CD4-positive, alpha-beta T cell treated with Interleukin-1 beta for 1 hour (primary cell): ENCODE measurements at regions not wholly inside any gene's neighbourhood (a gene's known extent, or its start where the extent isn't known, plus 50 kb on each side); places are given as distances from the start of the nearest gene placed in this dataset.
"Not testable (repeated sequence)": the region's sequence is repeated elsewhere in the genome, so short reads cannot be mapped to it uniquely, and the experiment has no call there.

ENCODE experiments used
- DNase-seq, 2 donors: peaks; one replicate each; pipeline ENCODE4 v3.0.0-alpha.2; 2020 to 2022

DNA sequence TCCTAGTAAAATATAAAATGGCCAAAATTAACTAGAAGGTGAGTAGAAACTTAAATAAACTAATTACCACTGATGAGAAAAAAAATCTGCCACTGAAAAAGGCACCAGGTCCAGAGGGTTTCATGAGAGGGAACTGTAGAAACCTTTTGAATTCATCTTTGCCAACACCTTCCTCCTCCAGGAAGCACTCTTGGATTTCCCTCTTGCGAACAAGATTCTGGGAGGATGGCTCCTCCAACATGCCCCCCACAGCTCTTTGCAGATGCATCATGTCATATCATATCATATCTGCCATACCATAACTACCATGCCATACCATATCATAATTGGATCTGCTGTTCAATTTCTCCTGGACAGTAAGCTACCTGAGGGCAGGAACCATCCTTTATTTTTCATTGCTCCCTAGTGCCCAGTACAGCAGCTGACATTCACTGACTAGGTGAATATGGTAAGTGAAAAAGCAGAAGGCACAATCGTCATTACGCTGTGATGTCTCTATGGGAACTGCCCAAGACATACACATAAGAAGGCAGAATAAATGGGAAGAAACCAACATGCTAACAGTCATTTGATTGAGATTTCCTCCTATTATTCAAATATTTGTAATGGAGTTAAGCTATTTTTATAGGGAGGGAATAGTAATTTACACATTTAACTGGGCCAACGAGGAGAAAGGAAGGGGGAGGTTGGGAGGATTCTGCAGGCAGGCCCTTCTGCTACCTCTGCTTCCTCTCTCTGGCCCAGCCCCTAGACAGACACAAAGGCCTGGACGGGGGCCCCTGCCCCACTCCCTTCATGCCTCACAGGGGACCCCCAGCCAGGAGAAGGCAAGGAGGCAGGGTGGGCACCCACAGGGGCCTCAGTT, 110.1 kb upstream of the SMURF2 start:
- DNase-seq, result no peak

DNA sequence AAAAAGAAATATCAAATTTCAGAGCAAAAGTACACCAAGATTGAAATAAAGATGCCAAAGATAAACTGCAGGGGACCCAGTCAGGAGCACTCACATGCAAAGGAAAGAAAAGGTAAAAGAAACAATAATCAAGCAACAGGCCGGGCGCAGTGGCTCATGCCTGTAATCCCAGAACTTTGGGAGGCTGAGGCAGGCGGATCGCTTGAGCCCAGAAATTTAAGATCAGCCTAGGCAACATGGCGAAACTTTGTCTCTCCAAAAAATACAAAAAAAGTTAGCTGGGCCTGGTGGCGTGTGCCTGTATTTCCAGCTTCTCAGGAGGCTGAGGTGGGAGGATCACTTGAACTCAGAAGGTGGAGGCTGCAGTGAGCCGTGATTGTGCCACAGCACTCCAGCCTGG, 107.6 kb upstream of the SMURF2 start:
- DNase-seq, result no peak

DNA sequence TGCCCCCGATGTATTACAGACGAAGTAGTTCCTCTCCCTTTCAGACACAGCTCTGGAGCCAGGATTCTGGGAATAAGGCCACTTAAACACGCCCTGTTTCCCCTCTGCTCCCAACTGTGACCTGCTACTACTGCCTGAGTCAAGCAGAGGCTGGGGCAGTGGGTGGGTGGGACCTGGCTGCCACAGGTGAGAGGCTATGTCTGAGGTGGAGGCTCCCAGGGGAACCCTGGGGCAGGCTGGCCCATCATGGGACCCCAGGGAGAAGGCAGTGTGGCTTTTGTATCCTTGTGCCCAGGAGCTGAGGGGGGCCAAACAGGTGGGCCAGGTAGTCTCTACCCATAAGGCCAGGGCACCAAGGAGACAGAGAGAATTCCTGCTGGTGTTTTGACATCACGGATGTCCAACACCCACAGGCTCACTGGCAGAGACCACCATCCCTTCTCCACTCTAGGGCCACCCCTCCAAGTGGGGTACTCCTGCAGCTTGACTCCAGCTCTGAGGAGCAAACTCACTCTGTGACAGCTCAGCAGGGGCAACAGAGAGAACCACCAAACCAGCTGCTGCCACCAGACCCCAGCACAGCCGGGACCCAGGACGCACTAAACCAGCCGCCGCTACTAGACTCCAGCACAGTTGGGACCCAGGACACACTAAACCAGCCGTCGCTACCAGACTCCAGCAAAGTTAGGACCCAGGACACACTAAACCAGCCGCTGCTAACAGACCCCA, 105.3 kb upstream of the SMURF2 start:
- no peak for DNase-seq

DNA sequence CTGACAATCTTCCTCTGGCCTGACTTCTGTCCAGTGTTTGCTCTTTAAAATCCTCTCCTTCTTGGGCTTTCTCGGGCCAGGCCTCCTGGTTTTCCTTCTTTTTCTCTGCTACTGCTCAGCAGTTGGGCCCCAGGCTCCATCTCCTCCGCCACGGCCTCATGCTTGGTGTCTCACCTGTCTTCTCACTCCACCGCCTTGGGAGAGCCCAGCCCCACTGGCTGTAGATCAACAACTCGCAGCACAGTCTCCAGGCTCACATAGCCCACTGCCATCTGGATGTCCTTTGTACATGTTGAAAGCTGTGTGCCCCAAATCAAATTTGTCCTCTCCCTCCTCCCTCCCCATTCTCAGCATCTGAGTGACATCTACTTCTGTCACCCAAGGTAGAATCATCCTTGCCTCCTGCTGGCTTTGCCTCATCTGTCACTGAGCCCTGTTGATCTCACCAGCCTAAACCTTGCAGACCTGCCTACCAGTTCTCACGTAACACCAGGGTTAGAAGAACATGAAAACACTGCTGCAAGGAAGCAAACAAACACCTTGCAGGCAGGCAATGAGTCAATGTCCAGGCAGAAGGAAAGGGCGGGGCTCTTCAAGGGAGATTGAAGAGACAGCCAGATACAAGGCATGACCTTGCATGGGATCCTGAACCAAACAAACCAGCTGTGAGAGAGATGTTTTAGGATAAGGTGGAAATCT, 103.2 kb upstream of the SMURF2 start:
- DNase-seq, result no peak

DNA sequence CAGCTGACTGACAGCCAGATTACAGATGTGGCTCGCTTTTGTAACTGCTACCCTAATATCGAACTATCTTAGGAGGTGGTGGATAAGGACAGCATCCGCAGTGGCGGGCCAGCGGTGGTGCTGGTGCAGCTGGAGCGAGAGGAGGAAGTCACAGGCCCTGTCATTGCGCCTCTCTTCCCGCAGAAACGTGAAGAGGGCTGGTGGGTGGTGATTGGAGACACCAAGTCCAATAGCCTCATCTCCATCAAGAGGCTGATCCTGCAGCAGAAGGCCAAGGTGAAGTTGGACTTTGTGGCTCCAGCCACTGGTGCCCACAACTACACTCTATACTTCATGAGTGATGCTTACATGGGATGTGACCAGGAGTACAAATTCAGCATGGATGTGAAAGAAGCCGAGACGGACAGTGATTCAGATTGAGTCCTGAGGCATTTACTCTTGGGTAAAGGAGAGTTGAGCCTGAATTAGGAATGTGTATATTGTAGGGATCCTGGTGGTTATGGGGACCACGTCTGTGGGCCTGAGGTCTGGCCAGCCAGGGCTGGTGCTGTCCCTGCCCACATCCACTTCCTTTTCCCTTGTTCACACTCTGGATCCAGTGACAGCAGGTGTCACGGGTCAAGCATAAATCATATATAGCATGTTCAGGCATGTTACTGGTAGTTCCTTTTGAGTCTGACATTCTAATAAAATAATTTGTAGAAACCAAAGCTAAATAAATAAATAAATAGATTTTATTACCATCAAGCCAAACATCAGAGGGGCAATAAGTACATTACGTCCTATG, 89.0 kb upstream of the SMURF2 start:
- DNase-seq, result no peak

DNA sequence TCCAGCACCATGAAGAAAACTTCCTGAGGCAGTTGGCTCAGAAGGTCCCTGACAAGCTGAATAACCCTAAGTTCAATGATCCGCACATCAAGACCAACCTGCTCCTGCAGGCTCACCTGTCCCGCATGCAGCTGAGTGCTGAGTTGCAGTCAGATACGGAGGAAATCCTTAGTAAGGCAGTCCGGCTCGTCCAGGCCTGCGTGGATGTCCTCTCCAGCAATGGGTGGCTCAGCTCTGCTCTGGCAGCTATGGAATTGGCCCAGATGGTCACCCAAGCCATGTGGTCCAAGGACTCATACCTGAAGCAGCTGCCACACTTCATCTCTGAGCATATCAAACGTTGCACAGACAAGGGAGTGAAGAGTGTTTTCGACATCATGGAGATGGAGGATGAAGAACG, 88.4 kb upstream of the SMURF2 start:
- no peak for DNase-seq

DNA sequence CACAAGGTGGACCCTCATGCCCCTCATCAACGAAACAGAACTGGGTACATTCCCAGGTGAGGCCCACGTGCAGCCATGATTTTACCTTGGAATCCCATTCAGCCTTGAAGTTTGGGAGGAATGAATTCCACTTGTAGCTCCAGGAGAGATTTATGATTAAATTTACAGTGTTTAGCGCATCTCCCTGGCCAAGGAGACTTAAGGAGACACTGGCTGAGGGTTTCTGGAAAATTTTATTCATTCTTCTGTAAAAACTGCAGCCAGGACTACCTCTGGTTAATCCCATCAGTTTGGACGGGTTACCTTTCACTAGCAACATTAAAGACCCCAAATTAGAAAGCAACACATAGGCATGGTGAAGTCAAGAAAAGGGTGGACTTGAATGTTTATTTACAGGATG, 87.2 kb upstream of the SMURF2 start:
- no peak for DNase-seq

DNA sequence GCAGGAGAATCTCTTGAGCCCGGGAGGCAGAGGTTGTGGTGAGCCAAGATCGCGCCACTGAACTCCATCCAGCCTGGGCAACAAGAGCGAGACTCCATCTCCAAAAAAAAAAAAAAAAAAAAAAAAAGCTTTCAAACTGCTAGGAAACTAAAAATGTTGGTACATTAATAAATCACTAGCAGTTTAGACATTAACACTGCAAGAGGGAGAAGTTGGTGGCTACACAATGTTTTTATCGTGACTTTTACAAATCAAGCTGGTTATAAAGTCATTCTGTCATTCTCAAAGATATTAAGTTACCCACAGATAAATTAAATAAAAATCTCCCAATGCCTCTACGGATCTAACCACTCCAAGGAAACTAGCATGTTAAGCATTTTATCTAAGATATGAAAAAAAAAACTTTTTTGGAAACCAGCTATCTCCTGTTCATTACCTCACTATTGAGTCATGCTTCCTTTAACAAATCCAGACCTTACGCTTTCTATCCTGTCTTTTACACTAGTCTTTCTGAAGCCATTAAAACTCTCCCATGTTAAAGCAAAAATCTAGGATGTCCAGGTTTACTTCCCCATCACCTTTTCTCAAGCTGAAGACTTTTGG, 85.9 kb upstream of the SMURF2 start:
- no peak for DNase-seq

DNA sequence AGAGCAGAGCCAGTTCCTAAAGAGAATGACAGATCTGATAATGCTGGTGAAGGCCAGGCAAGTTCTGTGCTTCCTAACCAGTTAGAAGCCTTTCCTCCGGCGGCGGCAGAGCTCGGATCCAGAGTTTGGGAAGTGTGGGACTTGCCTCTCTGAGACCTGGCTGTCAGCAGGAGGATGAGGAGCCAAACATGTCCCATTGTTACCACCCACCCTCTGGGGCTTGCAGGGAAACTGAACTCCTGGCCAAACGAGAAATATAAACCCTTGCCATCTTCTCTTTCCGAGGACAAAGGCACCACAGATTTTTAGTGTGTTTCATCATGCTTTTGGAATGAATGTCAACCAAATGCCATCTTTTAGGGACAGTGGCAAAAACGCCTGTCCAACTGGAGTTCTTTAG, 80.2 kb upstream of the SMURF2 start:
- DNase-seq, result no peak

DNA sequence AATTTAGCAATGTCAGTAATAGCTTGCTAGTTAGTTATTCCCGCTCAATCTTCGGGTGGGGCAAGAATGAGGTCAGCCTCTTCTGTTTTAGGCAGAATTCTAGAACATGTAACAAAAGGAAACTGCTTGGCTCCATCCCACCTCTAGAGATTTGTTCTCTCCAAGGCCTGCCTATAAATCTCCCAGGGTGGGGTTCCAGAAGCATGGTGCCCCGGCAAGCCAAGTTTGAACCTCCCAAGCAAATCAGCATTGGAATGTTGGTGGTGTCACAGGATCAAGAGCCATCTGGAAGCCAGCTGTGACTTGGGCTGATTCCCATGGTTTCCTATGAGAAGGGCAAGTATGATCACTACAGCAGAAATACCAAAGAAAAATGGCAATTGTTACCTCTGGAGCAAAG, 79.8 kb upstream of the SMURF2 start:
- DNase-seq, result not testable (repeated sequence)

DNA sequence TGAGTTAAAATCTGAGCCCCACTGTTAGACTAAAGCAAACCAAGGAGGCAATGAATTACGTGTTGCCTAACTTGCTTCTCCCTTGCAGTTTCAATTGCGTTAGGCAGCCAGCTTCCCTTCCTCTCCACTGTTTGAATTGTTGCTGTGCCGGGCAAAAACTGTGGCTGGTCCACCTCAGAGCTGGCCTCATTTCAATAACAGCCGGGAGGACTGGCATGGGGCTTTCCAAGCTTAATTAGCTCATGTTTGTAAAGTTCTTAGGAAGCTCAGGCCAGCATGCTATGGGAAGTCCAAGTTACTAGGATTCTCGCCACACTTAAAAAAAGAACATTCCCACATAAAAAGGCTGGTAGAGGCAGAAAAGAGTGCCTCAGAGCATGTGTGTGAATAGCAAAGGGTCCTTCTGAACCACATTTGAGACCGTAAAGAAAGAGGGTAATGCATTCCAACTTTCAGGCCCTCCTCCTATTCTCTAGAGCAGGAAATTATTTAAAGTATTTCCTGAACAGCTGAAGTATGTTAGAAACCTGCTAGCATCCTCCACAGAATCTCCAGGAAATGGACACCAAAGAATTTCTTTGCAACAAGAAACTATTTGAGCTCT, 79.0 kb upstream of the SMURF2 start:
- no peak for DNase-seq

DNA sequence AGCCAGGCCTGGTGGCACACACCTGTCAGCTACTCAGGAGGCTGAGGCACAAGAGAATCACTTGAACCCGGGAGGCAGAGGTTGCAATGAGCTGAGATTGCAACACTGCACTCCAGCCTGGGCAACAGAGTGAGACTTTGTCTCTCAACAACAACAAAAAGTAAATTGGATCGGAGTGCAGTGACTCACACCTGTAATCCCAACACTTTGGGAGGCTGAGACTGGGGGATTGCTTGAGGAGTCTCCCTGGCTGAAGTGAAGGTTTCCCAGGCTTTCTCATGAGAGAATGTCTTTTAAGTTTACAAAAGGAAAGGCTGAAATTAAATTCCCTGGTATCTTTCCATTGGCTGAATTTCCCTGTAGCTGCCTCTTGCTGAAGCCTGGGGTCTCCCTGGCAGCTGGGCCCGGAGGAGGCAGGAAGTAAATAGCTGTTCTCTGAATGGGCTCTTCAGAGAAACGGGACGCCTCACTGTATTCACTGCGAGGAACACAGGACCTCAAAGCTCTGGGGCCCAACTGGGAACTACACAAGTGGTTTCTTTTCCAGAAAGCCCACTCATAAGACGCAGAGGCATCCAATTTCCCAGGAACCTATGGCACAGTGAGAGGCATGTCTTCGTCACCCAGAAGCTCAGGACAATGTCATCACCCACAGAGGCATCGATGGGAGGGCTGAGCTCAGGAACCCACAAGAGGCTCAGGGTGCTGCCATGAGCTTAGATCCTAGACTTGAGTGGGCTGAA, 77.4 kb upstream of the SMURF2 start:
- no peak for DNase-seq

DNA sequence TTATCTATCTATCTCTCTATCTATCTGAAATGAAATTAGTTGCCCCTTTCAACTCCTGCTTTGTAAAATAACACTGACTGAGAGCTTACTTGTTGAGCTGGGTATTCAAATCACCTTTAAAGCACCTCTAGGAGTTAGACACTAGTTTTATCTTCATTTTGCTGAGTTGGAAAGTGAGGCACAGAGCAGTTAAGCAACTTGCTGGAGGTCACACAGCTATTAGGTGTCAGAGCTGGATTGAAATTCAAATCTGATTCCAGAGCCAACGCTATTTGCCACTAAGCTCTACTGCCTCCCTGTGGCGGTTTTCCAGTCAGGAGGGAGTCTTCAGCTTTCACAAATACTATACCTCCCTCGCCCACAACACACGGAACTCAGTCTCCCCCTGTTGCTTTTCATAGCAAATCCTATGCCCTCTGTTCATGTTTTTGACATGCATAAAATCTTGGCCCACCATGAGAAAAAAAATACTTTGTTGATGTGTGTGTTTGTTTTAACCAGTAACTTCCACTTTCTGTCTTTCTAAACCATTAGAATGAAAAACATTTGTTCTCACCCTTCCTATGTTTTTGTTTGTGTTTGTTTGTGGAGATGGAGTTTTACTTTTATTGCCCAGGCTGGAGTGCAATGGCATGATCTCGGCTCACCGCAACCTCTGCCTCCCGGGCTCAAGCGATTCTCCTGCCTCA, 74.8 kb upstream of the SMURF2 start:
- DNase-seq, result peak; percentile 50 to 62

DNA sequence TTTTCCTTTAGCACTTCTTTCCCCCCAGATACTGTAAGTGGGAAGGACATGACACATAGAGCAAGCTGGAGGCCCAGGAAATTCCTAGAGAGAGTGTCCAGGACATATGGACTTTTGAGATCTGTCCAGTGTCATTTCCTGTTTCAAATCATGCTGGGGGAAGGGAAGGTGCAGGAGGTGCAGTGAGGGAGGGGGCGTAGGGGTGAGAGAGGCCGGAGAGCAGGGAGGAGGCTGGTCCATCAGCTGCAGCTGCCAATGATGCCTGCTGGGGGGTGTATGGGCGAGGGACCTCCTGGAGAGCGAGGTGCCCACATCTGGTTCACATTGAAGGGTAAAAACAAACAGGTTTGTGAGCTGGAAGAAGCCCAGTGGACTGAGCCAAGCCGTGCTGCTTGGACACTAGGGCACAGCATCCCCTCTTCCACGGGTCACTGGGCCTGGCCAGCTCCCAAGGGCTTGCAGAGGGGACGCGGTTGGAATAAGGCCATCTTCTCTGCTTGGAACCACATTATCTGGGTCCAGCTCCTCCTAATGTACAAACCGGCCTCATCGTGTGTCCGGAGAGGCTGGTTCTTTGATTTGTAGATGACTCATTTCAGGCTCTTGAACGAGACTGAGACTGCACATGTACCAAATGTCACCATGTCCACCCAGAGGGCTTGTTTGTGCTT, 70.4 kb upstream of the SMURF2 start:
- DNase-seq, result no peak

DNA sequence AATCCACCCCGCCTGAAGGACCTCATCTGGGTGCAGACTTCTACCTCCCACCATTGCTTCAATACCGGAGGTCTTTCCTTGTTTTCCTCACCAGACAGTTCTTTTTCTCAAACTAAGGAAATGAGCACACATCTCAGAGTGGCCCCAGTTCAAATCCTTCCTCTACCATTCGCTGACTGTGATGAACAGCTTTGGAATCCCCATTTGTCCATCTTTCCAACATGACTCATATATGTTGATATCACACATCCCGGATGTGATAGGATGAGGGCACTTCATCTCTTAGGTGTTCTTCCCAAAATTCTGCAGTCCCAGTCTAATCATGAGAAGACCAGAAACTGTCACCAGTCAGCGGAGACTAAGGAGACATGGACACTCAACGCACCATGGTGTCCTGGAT, 67.9 kb upstream of the SMURF2 start:
- not testable (repeated sequence) for DNase-seq

DNA sequence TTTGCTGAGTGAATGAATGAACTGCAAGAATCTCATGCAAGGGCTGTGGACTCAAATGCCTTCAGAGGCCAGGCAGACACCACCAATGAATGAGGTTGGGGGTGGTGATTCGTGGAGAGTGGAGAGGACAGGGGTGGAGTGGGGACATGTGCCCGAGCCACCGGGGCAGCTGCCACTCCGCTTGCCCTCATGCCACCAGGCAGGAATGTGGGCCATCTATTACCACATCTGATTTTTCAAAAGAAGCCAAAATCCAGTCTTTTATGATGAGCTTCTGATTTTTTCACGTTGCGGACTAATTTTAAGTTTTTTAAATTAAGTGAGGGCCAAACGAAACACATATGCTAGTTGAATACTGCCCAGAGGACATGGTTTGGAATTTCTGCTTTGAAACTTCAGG, 67.1 kb upstream of the SMURF2 start:
- DNase-seq, result no peak

DNA sequence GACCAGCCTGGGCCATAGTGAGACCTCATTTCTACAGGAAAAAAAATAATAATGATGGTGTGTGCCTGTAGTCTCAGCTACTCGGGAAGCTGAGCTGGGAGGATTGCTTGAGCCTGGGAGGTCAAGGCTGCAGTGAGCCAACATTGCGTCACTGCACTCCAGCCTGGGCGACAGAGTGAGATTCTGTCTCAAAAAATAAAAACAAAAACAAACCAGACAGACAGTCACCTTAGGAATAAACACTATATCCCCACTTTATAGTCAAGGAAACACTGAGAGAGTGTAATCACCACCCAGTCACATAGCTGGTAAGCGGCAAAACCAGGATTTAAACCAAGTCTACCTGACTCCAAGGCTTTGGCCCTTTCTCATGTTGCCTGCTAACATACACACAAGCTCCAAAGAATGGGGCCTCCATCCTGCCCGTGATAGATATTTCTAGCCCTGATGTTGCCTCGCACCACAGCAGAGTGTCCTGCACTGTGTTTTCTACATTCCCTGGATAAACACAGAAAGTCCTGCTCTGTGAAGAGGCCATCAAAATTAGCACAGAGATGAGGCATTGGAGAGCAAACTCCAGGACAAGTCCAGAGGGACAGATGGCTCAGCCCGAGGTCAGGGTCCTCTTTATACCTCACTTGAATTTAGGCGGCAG, 66.1 kb upstream of the SMURF2 start:
- DNase-seq, result no peak

DNA sequence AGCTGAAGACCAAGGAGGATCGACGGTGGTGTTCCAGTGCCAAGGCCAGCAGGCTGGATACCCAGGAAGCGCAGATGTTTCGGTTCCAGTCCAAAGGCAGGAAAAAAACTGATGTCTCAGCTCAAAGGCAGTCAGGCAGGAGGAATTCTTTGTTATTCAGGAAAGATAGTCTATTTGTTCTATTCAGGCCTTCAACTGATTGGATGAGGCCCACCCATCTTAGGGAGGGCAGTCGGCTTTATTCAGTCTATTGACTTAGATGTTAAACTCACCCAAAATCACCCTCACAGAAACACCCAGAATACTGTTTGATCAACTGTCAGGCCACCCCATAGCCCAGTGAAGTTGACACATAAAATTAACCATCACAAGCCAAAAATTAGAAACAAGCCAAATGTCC, 63.9 kb upstream of the SMURF2 start:
- DNase-seq, result not testable (repeated sequence)

DNA sequence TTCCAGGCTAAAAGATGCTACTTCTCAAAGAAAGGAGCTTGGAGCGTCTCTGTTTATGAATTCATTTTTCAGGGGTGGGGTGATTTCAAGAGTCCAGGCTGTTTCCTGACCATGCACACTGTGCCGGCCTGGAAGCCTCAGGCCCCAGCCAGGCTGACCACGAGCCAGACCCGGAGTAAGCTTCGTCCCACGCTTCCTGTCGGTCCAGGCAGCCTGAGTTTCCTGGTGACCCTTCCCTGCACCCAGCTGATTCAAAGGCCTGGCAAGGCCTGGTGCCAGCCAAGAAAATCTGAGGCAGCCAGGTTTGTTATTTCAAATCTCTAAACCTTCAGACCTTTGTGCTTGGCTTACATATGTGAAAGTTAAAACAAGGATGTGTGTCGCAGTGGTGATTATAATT, 62.1 kb upstream of the SMURF2 start:
- DNase-seq, result not testable (repeated sequence)

DNA sequence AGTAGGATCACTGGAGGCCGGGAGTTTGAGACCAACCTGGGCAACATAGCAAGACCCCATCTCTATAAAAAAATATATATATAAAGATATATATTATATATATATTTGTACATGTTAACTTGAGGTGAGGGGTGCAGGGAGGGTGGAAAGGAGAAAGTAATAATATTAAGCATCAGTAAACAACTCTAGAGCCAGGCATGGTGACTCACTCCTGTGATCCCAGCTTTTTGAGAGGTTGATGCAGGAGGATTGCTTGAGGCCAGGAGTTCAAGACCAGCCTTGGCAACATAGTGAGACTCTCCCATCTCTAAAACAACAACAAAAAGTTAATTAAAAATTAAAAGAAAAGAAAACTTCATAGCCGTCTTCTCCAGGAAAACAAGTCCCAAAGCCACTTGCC, 61.7 kb upstream of the SMURF2 start:
- no peak for DNase-seq
